ENCODE measurements at regions not wholly inside any gene's neighbourhood (a gene's known extent, or its start where the extent isn't known, plus 50 kb on each side); places are given as distances from the start of the nearest gene placed in this dataset.
A peak's percentile ranks its signal among the peaks of the same experiment; 100 is the strongest.

GRCh38 chr4:14176613-14177012 is 549.1 kb upstream of the BOD1L1 start:
- no peaks in the 10 kb centered on the region for H3K79me2 ChIP-seq (ENCODE audit: insufficient read depth)
- no peak for DNase-seq
- H4K20me1 ChIP-seq (ENCODE audit: insufficient read depth), result no peaks in the 10 kb centered on the region
- H3K9me3 ChIP-seq, result no peaks in the 10 kb centered on the region
- peaks cover 0 to 14% of the 10 kb centered on the region in 2 experiments; a peak in 2 of 4 replicates for H3K4me1 ChIP-seq (ENCODE audit: control insufficient read depth in 1 of 2, insufficient read depth in 2 of 2, low read depth in 1 of 2, low read length in 1 of 2)
- H2AFZ ChIP-seq (ENCODE audit: low read depth), result no peak overlapping the region
- WGBS (ENCODE audit: low lambda C conversion rate), result 89% methylated on average over 3 of the region's 3 CpGs
- no peaks in the 10 kb centered on the region for H3F3A ChIP-seq (replicated peaks; ENCODE audit: insufficient read depth)
- no peaks in the 10 kb centered on the region for H3K27me3 ChIP-seq (ENCODE audit: insufficient read depth)
- no peak overlapping the region for H3K27ac ChIP-seq (ENCODE audit: low read depth in 2 of 2, low read length in 1 of 2)
- H3K4me2 ChIP-seq, result no peak overlapping the region
- no peak overlapping the region for H3K4me3 ChIP-seq (ENCODE audit: low read depth in 2 of 2, low read length in 1 of 2)
- H3K36me3 ChIP-seq (replicated peaks in 1 of 2; ENCODE audit: control insufficient read depth in 1 of 2, insufficient read depth in 2 of 2, low read length in 1 of 2), result no peaks in the 10 kb centered on the region
- ChIA-PET POLR2A (no interaction called here), CTCF (interaction anchor here (1.1 kb wide), 1 partner anchor 12 kb away, joined by 4 read pairs; no protein-coding TSS in a partner anchor)
- TF ChIP-seq CHD2 (IDR thresholded peaks at IDR 0.05; ENCODE audit: low read length, partially characterized antibody) (no peak), SMC3 (IDR thresholded peaks at IDR 0.05; ENCODE audit: low read depth, low read length) (no peak), IRF3 (IDR thresholded peaks at IDR 0.05; ENCODE audit: low read depth, low read length) (no peak), JUND (IDR thresholded peaks at IDR 0.05) (no peak), EZH2phosphoT487 (IDR thresholded peaks at IDR 0.05; ENCODE audit: borderline replicate concordance, low read depth) (no peak), TEAD4 (IDR thresholded peaks at IDR 0.05; ENCODE audit: borderline replicate concordance, insufficient read depth) (no peak), YY1 (IDR thresholded peaks at IDR 0.05; ENCODE audit: low read depth) (no peak), TCF12 (IDR thresholded peaks at IDR 0.05) (no peak), GABPA (IDR thresholded peaks at IDR 0.05; ENCODE audit: low read depth) (no peak), NRF1 (IDR thresholded peaks at IDR 0.05; ENCODE audit: low read depth, low read length) (no peak), RCOR1 (IDR thresholded peaks at IDR 0.05; ENCODE audit: low read length) (no peak), EP300 (IDR thresholded peaks at IDR 0.05; ENCODE audit: borderline replicate concordance in 1 of 2, low read depth in 1 of 2, low read length in 1 of 2) (no peak), CTCF (IDR thresholded peaks at IDR 0.05) (no peak), FOSL2 (IDR thresholded peaks at IDR 0.05; ENCODE audit: borderline replicate concordance, low read depth) (no peak), ELF1 (IDR thresholded peaks at IDR 0.05) (no peak), RXRA (IDR thresholded peaks at IDR 0.05; ENCODE audit: borderline replicate concordance, low read depth) (no peak)
- no peaks in the 10 kb centered on the region for H3K9me2 ChIP-seq
- H3K9ac ChIP-seq, result no peak overlapping the region

- no peak overlapping the region for H3K4me3 ChIP-seq (ENCODE audit: low read depth in 2 of 2, low read length in 1 of 2)
- POLR2A ChIA-PET, result no interaction called here
- no peak overlapping the region for H3K4me2 ChIP-seq
- H2AFZ ChIP-seq (ENCODE audit: low read depth), result peak overlapping the region; percentile 70
- peaks cover 0 to 14% of the 10 kb centered on the region in 2 experiments; a peak in 2 of 4 replicates for H3K4me1 ChIP-seq (ENCODE audit: control insufficient read depth in 1 of 2, insufficient read depth in 2 of 2, low read depth in 1 of 2, low read length in 1 of 2)
- no peaks in the 10 kb centered on the region for H3K27me3 ChIP-seq (ENCODE audit: insufficient read depth)
- H3K36me3 ChIP-seq (replicated peaks in 1 of 2; ENCODE audit: control insufficient read depth in 1 of 2, insufficient read depth in 2 of 2, low read length in 1 of 2), result no peaks in the 10 kb centered on the region
- DNase-seq, result no peak
- H3K79me2 ChIP-seq (ENCODE audit: insufficient read depth), result no peaks in the 10 kb centered on the region
- CTCF ChIA-PET, result no interaction called here
- no peaks in the 10 kb centered on the region for H4K20me1 ChIP-seq (ENCODE audit: insufficient read depth)
- H3K9me2 ChIP-seq, result no peaks in the 10 kb centered on the region
- no peak overlapping the region for H3K9ac ChIP-seq
- WGBS (ENCODE audit: low lambda C conversion rate), result 98% methylated on average over 3 of the region's 3 CpGs
- no peaks in the 10 kb centered on the region for H3K9me3 ChIP-seq
- H3K27ac ChIP-seq (ENCODE audit: low read depth in 2 of 2, low read length in 1 of 2), result 0 out of 4 replicates have a peak overlapping the region, but pooled peaks of 1 of the 2 experiments have one; percentile 20
- no peaks in the 10 kb centered on the region for H3F3A ChIP-seq (replicated peaks; ENCODE audit: insufficient read depth)
- TF ChIP-seq, protein P1, sequence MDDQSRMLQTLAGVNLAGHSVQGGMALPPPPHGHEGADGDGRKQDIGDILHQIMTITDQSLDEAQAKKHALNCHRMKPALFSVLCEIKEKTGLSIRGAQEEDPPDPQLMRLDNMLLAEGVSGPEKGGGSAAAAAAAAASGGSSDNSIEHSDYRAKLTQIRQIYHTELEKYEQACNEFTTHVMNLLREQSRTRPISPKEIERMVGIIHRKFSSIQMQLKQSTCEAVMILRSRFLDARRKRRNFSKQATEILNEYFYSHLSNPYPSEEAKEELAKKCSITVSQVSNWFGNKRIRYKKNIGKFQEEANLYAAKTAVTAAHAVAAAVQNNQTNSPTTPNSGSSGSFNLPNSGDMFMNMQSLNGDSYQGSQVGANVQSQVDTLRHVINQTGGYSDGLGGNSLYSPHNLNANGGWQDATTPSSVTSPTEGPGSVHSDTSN (IDR thresholded peaks at IDR 0.05), result no peak
- TF ChIP-seq FOXM1 (IDR thresholded peaks at IDR 0.05; ENCODE audit: low read depth) (no peak), YY1 (IDR thresholded peaks at IDR 0.05; ENCODE audit: low read depth) (no peak), GABPA (IDR thresholded peaks at IDR 0.05; ENCODE audit: low read depth) (no peak), GATA2 (CRISPR knock-in tag; IDR thresholded peaks at IDR 0.05) (no peak), CTCF (IDR thresholded peaks at IDR 0.05) (no peak), RXRA (IDR thresholded peaks at IDR 0.05; ENCODE audit: borderline replicate concordance, low read depth) (no peak), IRF3 (IDR thresholded peaks at IDR 0.05; ENCODE audit: low read depth, low read length) (no peak)
- TF ChIP-seq, protein P2, sequence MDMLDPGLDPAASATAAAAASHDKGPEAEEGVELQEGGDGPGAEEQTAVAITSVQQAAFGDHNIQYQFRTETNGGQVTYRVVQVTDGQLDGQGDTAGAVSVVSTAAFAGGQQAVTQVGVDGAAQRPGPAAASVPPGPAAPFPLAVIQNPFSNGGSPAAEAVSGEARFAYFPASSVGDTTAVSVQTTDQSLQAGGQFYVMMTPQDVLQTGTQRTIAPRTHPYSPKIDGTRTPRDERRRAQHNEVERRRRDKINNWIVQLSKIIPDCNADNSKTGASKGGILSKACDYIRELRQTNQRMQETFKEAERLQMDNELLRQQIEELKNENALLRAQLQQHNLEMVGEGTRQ (IDR thresholded peaks at IDR 0.05; ENCODE audit: borderline replicate concordance, low read depth, low read length), result no peak
Observed at GRCh38 chr4:14177987-14178386, 550.5 kb upstream of the BOD1L1 start.

Data from SK-N-SH (cell line).